Adrenal gland (tissue), 5 donors: ENCODE measurements at regions not wholly inside any gene's neighbourhood (a gene's known extent, or its start where the extent isn't known, plus 50 kb on each side); places are given as distances from the start of the nearest gene placed in this dataset.

ENCODE experiments used
- CTCF ChIP-seq, 6 experiments: fragments of 450-650 bp in 4 of 6; fragments of 200-600 bp in 2 of 6; sonication (generic) in 1 of 6; IDR thresholded peaks; 1 replicate in 5 of 6; 2 replicates in 1 of 6; pipeline versions ENCODE4 v1.5.1 to v1.8.0; 2016 to 2021; ENCODE audit warnings: antibody characterized with exemption in 6 of 6, mild to moderate bottlenecking in 2 of 6, moderate library complexity in 1 of 6
- POLR2A ChIP-seq, 2 donors: fragments of 450-650 bp; IDR thresholded peaks; one replicate each; pipeline ENCODE4 v1.6.1; 2017; ENCODE audit warnings: antibody characterized with exemption in 2 of 2, mild to moderate bottlenecking in 2 of 2, moderate library complexity in 1 of 2
- donor health status: DM: no; HTN: no; CAD: no.

GRCh38 chr2:129139380-129139779 is 820.7 kb upstream of the HS6ST1 start:
- TF ChIP-seq CTCF (IDR thresholded peaks at IDR 0.05) = no peak
- no peak for TF ChIP-seq POLR2A (IDR thresholded peaks at IDR 0.05)
